ENCODE measurements at regions not wholly inside any gene's neighbourhood (a gene's known extent, or its start where the extent isn't known, plus 50 kb on each side); places are given as distances from the start of the nearest gene placed in this dataset.
"Not testable (repeated sequence)": the region's sequence is repeated elsewhere in the genome, so short reads cannot be mapped to it uniquely, and the experiment has no call there.

GRCh38 chr2:144625226-144625625 lies 105.3 kb upstream of the ZEB2 start:
- no peak overlapping the region for H3K27ac ChIP-seq (ENCODE audit: low read length in 2 of 2)
- no peak overlapping the region for H3K4me3 ChIP-seq (ENCODE audit: control extremely low read depth in 1 of 5, extremely low read depth in 1 of 5, insufficient read depth in 1 of 5, low read depth in 2 of 5, low read length in 4 of 5)
- H3K4me1 Mint-ChIP-seq, result peaks cover 8% of the 10 kb centered on the region
- no peak for TF ChIP-seq CTCF (IDR thresholded peaks at IDR 0.05)
- no peaks in the 10 kb centered on the region for H3K79me2 ChIP-seq (ENCODE audit: control insufficient read depth, insufficient read depth, low read length)
- CTCF ChIA-PET, result interaction anchor here (0.5 kb wide), 1 partner anchor 560 kb away, joined by 3 read pairs; no protein-coding TSS in a partner anchor
- H3K36me3 ChIP-seq (replicated peaks in 1 of 2; ENCODE audit: control extremely low read depth in 1 of 2, control insufficient read depth in 1 of 2, extremely low read depth in 1 of 2, insufficient read depth in 2 of 2, low read length in 1 of 2), result no peaks in the 10 kb centered on the region
- peaks cover 0 to 4% (median 0%) of the 10 kb centered on the region in 3 donors for H3K9me3 ChIP-seq (ENCODE audit: control extremely low read depth in 1 of 3, control insufficient read depth in 2 of 3, insufficient read depth in 1 of 3, low read length in 2 of 3)
- H3K9me3 Mint-ChIP-seq (ENCODE audit: insufficient read depth), result peaks cover 5% of the 10 kb centered on the region
- peaks cover under 1 to 4% of the 10 kb centered on the region in 2 donors for H3K4me1 ChIP-seq (ENCODE audit: control insufficient read depth in 2 of 2, insufficient read depth in 2 of 2, low read length in 2 of 2)
- no peak overlapping the region for H3K9ac ChIP-seq (ENCODE audit: low read length)
- H3K27me3 ChIP-seq (replicated peaks in 1 of 4; ENCODE audit: control extremely low read depth in 1 of 4, control insufficient read depth in 3 of 4, insufficient read depth in 4 of 4, low read length in 3 of 4), result no peaks in the 10 kb centered on the region
- 92% methylated on average over 2 of the region's 3 CpGs for WGBS (ENCODE audit: insufficient coverage)
- no peak for ATAC-seq (ENCODE audit: low read depth)
- H3K27ac Mint-ChIP-seq, result no peak overlapping the region
- intact Hi-C loops (cut with micrococcal nuclease), result no loop called here
- POLR2A ChIA-PET, result no interaction called here
- no peaks in the 10 kb centered on the region for H4K20me1 ChIP-seq (ENCODE audit: control insufficient read depth, insufficient read depth, low read length, poor library complexity, severe bottlenecking)
- H3K27me3 Mint-ChIP-seq, result no peaks in the 10 kb centered on the region
- H3K4me3 Mint-ChIP-seq, result no peak overlapping the region
- no peak for DNase-seq
- no peak overlapping the region for H3K4me2 ChIP-seq (replicated peaks; ENCODE audit: low read depth, low read length, poor library complexity, severe bottlenecking)
- no peak overlapping the region for H2AFZ ChIP-seq (ENCODE audit: insufficient read depth, low read depth, low read length, poor library complexity, severe bottlenecking)

GRCh38 chr2:144624451-144624850 lies 104.5 kb upstream of the ZEB2 start:
- Histone ChIP-seq H3K36me3 (replicated peaks in 1 of 2; ENCODE audit: control extremely low read depth in 1 of 2, control insufficient read depth in 1 of 2, extremely low read depth in 1 of 2, insufficient read depth in 2 of 2, low read length in 1 of 2) (no peaks in the 10 kb centered on the region), H2AFZ (ENCODE audit: insufficient read depth, low read depth, low read length, poor library complexity, severe bottlenecking) (no peak overlapping the region), H4K20me1 (ENCODE audit: control insufficient read depth, insufficient read depth, low read length, poor library complexity, severe bottlenecking) (no peaks in the 10 kb centered on the region), H3K9me3 (ENCODE audit: control extremely low read depth in 1 of 3, control insufficient read depth in 2 of 3, insufficient read depth in 1 of 3, low read length in 2 of 3) (peaks cover 0 to 4% (median 0%) of the 10 kb centered on the region in 3 donors), H3K4me3 (ENCODE audit: control extremely low read depth in 1 of 5, extremely low read depth in 1 of 5, insufficient read depth in 1 of 5, low read depth in 2 of 5, low read length in 4 of 5) (no peak overlapping the region), H3K27me3 (replicated peaks in 1 of 4; ENCODE audit: control extremely low read depth in 1 of 4, control insufficient read depth in 3 of 4, insufficient read depth in 4 of 4, low read length in 3 of 4) (no peaks in the 10 kb centered on the region), H3K27ac (ENCODE audit: low read length in 2 of 2) (no peak overlapping the region), H3K79me2 (ENCODE audit: control insufficient read depth, insufficient read depth, low read length) (no peaks in the 10 kb centered on the region), H3K4me2 (replicated peaks; ENCODE audit: low read depth, low read length, poor library complexity, severe bottlenecking) (no peak overlapping the region), H3K9ac (ENCODE audit: low read length) (no peak overlapping the region), H3K4me1 (ENCODE audit: control insufficient read depth in 2 of 2, insufficient read depth in 2 of 2, low read length in 2 of 2) (no peaks in the 10 kb centered on the region)
- intact Hi-C loops (cut with micrococcal nuclease), result no loop called here
- WGBS (ENCODE audit: insufficient coverage), result no CpG with 5 or more reads among the region's 4 CpGs
- CTCF ChIA-PET, result no interaction called here
- H3K4me1 Mint-ChIP-seq, result peaks cover 7% of the 10 kb centered on the region
- no peaks in the 10 kb centered on the region for H3K27me3 Mint-ChIP-seq
- no peak overlapping the region for H3K27ac Mint-ChIP-seq
- POLR2A ChIA-PET, result no interaction called here
- peaks cover 5% of the 10 kb centered on the region for H3K9me3 Mint-ChIP-seq (ENCODE audit: insufficient read depth)
- ATAC-seq (ENCODE audit: low read depth), result no peak
- no peak for DNase-seq
- TF ChIP-seq EZH2 (IDR thresholded peaks at IDR 0.05; ENCODE audit: borderline replicate concordance, insufficient read depth, low read depth, low read length, poor library complexity, severe bottlenecking) (no peak), CTCF (IDR thresholded peaks at IDR 0.05) (no peak)
- H3K4me3 Mint-ChIP-seq, result no peak overlapping the region

- intact Hi-C loops (cut with micrococcal nuclease); H2AFZ ChIP-seq (ENCODE audit: insufficient read depth, low read depth, low read length, poor library complexity, severe bottlenecking); CTCF ChIA-PET; DNase-seq; H3K9me3 Mint-ChIP-seq (ENCODE audit: insufficient read depth); H3K27me3 ChIP-seq (replicated peaks in 1 of 4; ENCODE audit: control extremely low read depth in 1 of 4, control insufficient read depth in 3 of 4, insufficient read depth in 4 of 4, low read length in 3 of 4); H3K4me3 Mint-ChIP-seq; H3K9ac ChIP-seq (ENCODE audit: low read length); H3K9me3 ChIP-seq (ENCODE audit: control extremely low read depth in 1 of 3, control insufficient read depth in 2 of 3, insufficient read depth in 1 of 3, low read length in 2 of 3); H4K20me1 ChIP-seq (ENCODE audit: control insufficient read depth, insufficient read depth, low read length, poor library complexity, severe bottlenecking); H3K36me3 ChIP-seq (replicated peaks in 1 of 2; ENCODE audit: control extremely low read depth in 1 of 2, control insufficient read depth in 1 of 2, extremely low read depth in 1 of 2, insufficient read depth in 2 of 2, low read length in 1 of 2); H3K4me1 Mint-ChIP-seq; H3K27ac Mint-ChIP-seq; H3K27me3 Mint-ChIP-seq; H3K4me2 ChIP-seq (replicated peaks; ENCODE audit: low read depth, low read length, poor library complexity, severe bottlenecking); H3K79me2 ChIP-seq (ENCODE audit: control insufficient read depth, insufficient read depth, low read length); H3K4me3 ChIP-seq (ENCODE audit: control extremely low read depth in 1 of 5, extremely low read depth in 1 of 5, insufficient read depth in 1 of 5, low read depth in 2 of 5, low read length in 4 of 5); H3K27ac ChIP-seq (ENCODE audit: low read length in 2 of 2); POLR2A ChIA-PET; ATAC-seq (ENCODE audit: low read depth); H3K4me1 ChIP-seq (ENCODE audit: control insufficient read depth in 2 of 2, insufficient read depth in 2 of 2, low read length in 2 of 2): not testable (repeated sequence)
- WGBS (ENCODE audit: insufficient coverage), result 100% methylated on average over 1 of the region's 1 CpG
These were observed 102.5 kb upstream of the ZEB2 start for GRCh38 chr2:144622373-144622772.
